HCT116 (cell line): ENCODE measurements at regions not wholly inside any gene's neighbourhood (a gene's known extent, or its start where the extent isn't known, plus 50 kb on each side); places are given as distances from the start of the nearest gene placed in this dataset.
"Not testable (repeated sequence)": the region's sequence is repeated elsewhere in the genome, so short reads cannot be mapped to it uniquely, and the experiment has no call there.

Experiments
- ATAC-seq: fragments of 200-7000 bp; cut with Tn5 transposase; 2 replicates; pipeline ENCODE4 v1.9.1; 2020; ENCODE audit warnings: mild to moderate bottlenecking, moderate library complexity
- BruUV-seq: library from RNA; stranded (reverse); fragments of 400-500 nt; replicated peaks from 2 replicates; lab custom pipeline; 2021; lab: Mats Ljungman, UMichigan
- CTCF ChIA-PET: fragments of 300-600 bp; sonication (Branson Sonifier 250); formaldehyde crosslinking; loops from one replicate; lab custom pipeline; 2021; ENCODE audit warnings: antibody characterized with exemption; lab: Charles Lee
- POLR2A ChIA-PET: fragments of 300-600, 350-600 bp; sonication (Branson Sonifier 250); formaldehyde crosslinking; loops from one replicate; lab custom pipeline; 2021; ENCODE audit warnings: antibody characterized with exemption; lab: Charles Lee
- RAD21 ChIA-PET, 2 experiments: fragments of 300-600 bp; sonication (Branson Sonifier 250); formaldehyde crosslinking; loops; one replicate each; lab custom pipeline; 2023; ENCODE audit warnings: low total read pairs in 2 of 2; ENCODE audit not compliant: uncharacterized antibody in 2 of 2, unreplicated experiment in 2 of 2, low non-redundant PET in 1 of 2; lab: Charles Lee
- DNase-seq: peaks from one replicate; pipeline ENCODE4 v3.0.0-alpha.2; 2010; ENCODE audit warnings: low read depth, low spot score
- H2AFZ ChIP-seq: fragments of 200-600 bp; shearing (Covaris generic), sonication (generic); 2 replicates; pipeline ENCODE4 v1.6.1; 2017; ENCODE audit warnings: low read depth, mixed run types, mixed read lengths, antibody characterized with exemption, low read length; ENCODE audit not compliant: poor library complexity, severe bottlenecking
- H3K27ac ChIP-seq: 2 replicates; pipeline ENCODE4 v1.5.1; 2012; ENCODE audit warnings: low read depth, low read length
- H3K27me3 ChIP-seq: fragments of 200-600 bp; sonication (generic); 2 replicates; pipeline ENCODE4 v1.6.1; 2016; ENCODE audit warnings: mixed run types, low read length, mixed read lengths; ENCODE audit not compliant: insufficient read depth
- H3K36me3 ChIP-seq, 2 experiments: fragments of 200-500 bp in 1 of 2; fragments of 200-600 bp in 1 of 2; sonication (Bioruptor generic) in 1 of 2; sonication (generic) in 1 of 2; 2 replicates each; pipeline versions ENCODE4 v1.5.1 to v1.6.1; 2014 to 2016; ENCODE audit warnings: low read length in 2 of 2, inconsistent platforms in 1 of 2, mixed read lengths in 1 of 2, mixed run types in 1 of 2; ENCODE audit not compliant: insufficient read depth in 2 of 2, control insufficient read depth in 1 of 2
- H3K4me1 ChIP-seq, 2 experiments: fragments of 200-600 bp in 1 of 2; sonication (generic) in 1 of 2; 2 replicates each; pipeline versions ENCODE4 v1.5.1 to v1.6.1; 2012 to 2017; ENCODE audit warnings: low read length in 2 of 2, inconsistent platforms in 1 of 2, mild to moderate bottlenecking in 1 of 2, mixed read lengths in 1 of 2, mixed run types in 1 of 2, moderate library complexity in 1 of 2; ENCODE audit not compliant: insufficient read depth in 2 of 2, control insufficient read depth in 1 of 2
- H3K4me2 ChIP-seq: fragments of 200-600 bp; sonication (generic); 2 replicates; pipeline ENCODE4 v1.6.1; 2017; ENCODE audit warnings: mixed run types, low read length, mixed read lengths
- H3K4me3 ChIP-seq, 2 experiments: fragments of 200-600 bp in 1 of 2; sonication (generic) in 1 of 2; replicated peaks in 1 of 2; 2 replicates each; pipeline ENCODE4 v1.5.1; 2011 to 2016; ENCODE audit warnings: low read length in 2 of 2, control low read depth in 1 of 2, low read depth in 1 of 2, mild to moderate bottlenecking in 1 of 2, mixed read lengths in 1 of 2, mixed run types in 1 of 2
- H3K79me2 ChIP-seq: fragments of 200-600 bp; sonication (generic); 2 replicates; pipeline ENCODE4 v1.6.1; 2017; ENCODE audit warnings: mild to moderate bottlenecking, mixed run types, low read length, moderate library complexity, mixed read lengths; ENCODE audit not compliant: insufficient read depth
- H3K9ac ChIP-seq: fragments of 200-600 bp; sonication (generic); 2 replicates; pipeline ENCODE4 v1.6.1; 2016; ENCODE audit warnings: low read length, mixed read lengths
- H3K9me2 ChIP-seq: fragments of 200-600 bp; sonication (generic), shearing (Covaris generic); 2 replicates; pipeline ENCODE4 v1.6.1; 2017; ENCODE audit warnings: mixed run types, mild to moderate bottlenecking, moderate library complexity; ENCODE audit not compliant: insufficient read depth
- H3K9me3 ChIP-seq, 2 experiments: fragments of 200-500 bp in 1 of 2; fragments of 200-600 bp in 1 of 2; sonication (Bioruptor generic) in 1 of 2; sonication (generic) in 1 of 2; 2 replicates each; pipeline ENCODE4 v1.6.1; 2014 to 2017; ENCODE audit warnings: low read length in 2 of 2, mixed read lengths in 2 of 2, inconsistent platforms in 1 of 2, low read depth in 1 of 2, mild to moderate bottlenecking in 1 of 2, mixed run types in 1 of 2, moderate library complexity in 1 of 2; ENCODE audit not compliant: control insufficient read depth in 1 of 2, insufficient read depth in 1 of 2
- H4K20me1 ChIP-seq: fragments of 200-600 bp; sonication (generic), shearing (Covaris generic); 2 replicates; pipeline ENCODE4 v1.6.1; 2017; ENCODE audit warnings: mixed run types, mild to moderate bottlenecking, moderate library complexity; ENCODE audit not compliant: insufficient read depth
- YY1 ChIP-seq: IDR thresholded peaks from 2 replicates; pipeline ENCODE4 v1.6.1; 2011; ENCODE audit warnings: low read length, low read depth, moderate library complexity, mild to moderate bottlenecking; ENCODE audit not compliant: insufficient replicate concordance; ENCODE audit errors: extremely low read depth
- intact Hi-C: fragments of 100-400 bp; cut with micrococcal nuclease; formaldehyde crosslinking; loops from 2 replicates; pipeline ENCODE4 v1.10.0; 2022

DNA sequence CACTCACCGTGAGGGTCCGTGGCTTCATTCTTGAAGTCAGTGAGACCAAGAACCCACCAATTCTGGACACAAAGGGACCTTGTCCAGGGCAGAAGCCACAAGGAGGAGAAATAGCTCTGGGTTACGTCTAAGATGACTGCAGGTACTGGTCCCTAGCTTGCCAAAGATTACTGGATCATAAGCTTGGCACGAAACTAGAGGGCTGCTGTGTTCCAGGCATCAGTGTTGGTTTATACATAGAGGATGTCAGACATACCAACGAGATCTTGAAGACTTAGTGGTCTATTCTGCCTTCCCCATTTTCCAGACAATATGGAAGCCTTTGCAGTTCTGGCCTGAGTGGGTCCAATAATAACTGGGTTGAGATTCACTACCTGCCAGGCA lies 175.7 kb downstream of the TBX18 start:
- no TSS peak for BruUV-seq
- Histone ChIP-seq H3K27ac (no peak overlapping the region), H3K4me1 (no peaks in the 10 kb centered on the region), H2AFZ (no peak overlapping the region), H3K4me3 (no peak overlapping the region), H3K36me3 (no peaks in the 10 kb centered on the region), H3K27me3 (no peaks in the 10 kb centered on the region), H3K9me3 (no peaks in the 10 kb centered on the region), H3K79me2 (no peaks in the 10 kb centered on the region), H4K20me1 (no peaks in the 10 kb centered on the region), H3K9ac (no peak overlapping the region), H3K9me2 (no peaks in the 10 kb centered on the region), H3K4me2 (no peak overlapping the region)
- no peak for DNase-seq
- ChIA-PET POLR2A (no interaction called here), CTCF (no interaction called here), RAD21 (no interaction called here)
- intact Hi-C loops = no loop called here
- ATAC-seq = no peak
- no peak for TF ChIP-seq YY1

DNA sequence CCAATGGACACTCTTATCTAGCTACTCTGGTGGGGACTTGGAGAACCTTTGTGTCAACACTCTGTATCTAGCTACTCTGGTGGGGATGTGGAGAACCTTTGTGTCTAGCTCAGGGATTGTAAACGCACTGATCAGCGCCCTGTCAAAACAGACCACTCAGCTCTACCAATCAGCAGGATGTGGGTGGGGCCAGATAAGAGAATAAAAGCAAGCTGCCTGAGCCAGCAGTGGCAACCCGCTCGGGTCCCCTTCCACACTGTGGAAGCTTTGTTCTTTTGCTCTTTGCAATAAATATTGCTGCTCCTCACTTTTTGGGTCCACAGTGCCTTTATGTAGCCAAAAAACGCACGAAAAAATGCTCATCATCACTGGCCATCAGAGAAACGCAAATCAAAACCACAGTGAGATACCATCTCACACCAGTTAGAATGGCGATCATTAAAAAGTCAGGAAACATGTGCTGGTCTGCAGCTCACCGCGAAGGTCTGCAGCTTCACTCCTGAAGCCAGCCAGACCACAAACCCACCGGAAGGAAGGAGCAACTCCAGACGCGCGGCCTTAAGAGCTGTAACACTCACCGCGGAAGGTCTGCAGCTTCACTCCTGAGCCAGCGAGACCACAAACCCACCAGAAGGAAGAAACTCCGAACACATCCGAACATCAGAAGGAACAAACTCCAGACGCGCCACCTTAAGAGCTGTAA lies 176.3 kb downstream of the TBX18 start:
- H3K4me3 ChIP-seq, H3K9me3 ChIP-seq, H2AFZ ChIP-seq, H4K20me1 ChIP-seq, H3K4me2 ChIP-seq, POLR2A ChIA-PET, H3K9ac ChIP-seq, H3K79me2 ChIP-seq, H3K27me3 ChIP-seq, BruUV-seq, ATAC-seq, H3K36me3 ChIP-seq, H3K27ac ChIP-seq, DNase-seq, H3K4me1 ChIP-seq, CTCF ChIA-PET, H3K9me2 ChIP-seq, RAD21 ChIA-PET, intact Hi-C loops: not testable (repeated sequence)

DNA sequence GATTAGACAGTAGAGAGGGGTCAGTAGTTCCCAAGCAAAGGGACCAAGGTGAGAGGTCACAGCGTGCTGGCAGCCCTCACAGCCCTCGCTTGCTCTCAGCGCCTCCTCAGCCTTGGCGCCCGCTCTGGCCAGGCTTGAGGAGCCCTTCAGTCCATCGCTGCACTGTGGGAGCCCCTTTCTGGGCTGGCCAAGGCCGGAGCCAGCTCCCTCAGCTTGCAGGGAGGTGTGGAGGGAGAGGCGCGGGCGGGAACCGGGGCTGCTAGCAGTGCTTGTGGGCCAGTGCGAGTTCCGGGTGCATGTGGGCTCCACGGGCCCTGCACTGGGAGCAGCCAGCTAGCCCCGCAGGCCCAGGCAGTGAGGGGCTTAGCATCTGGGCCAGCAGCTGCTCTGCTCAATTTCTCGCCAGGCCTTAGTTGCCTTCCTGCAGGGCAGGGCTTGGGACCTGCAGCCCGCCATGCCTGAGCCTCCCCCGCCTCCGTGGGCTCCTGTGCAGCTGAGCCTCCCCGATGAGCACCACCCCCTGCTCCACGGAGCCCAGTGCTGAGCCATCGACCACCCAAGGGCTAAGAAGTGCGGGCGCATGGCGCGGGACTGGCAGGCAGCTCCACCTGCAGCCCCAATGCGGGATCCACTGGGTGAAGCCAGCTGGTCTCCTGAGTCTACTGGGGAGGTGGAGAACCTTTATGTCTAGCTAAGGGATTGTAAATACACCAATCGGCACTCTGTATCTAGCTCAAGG lies 177.0 kb downstream of the TBX18 start:
- H3K79me2 ChIP-seq, H2AFZ ChIP-seq, CTCF ChIA-PET, ATAC-seq, POLR2A ChIA-PET, BruUV-seq, H3K27ac ChIP-seq, H3K9me3 ChIP-seq, H3K4me2 ChIP-seq, H4K20me1 ChIP-seq, H3K4me1 ChIP-seq, H3K27me3 ChIP-seq, RAD21 ChIA-PET, H3K4me3 ChIP-seq, intact Hi-C loops, H3K9me2 ChIP-seq, H3K36me3 ChIP-seq, H3K9ac ChIP-seq, DNase-seq: not testable (repeated sequence)
